ENCODE measurements at regions not wholly inside any gene's neighbourhood (a gene's known extent, or its start where the extent isn't known, plus 50 kb on each side); places are given as distances from the start of the nearest gene placed in this dataset.
"Not testable (repeated sequence)": the region's sequence is repeated elsewhere in the genome, so short reads cannot be mapped to it uniquely, and the experiment has no call there.

GRCh38 chr1:163477276-163477830, 155.6 kb downstream of the NUF2 start:
- DNase-seq = no peak

GRCh38 chr1:163498391-163499330, 176.9 kb downstream of the NUF2 start:
- not testable (repeated sequence) for DNase-seq

GRCh38 chr1:163504331-163504978, 182.7 kb downstream of the NUF2 start:
- DNase-seq = no peak

- no peak for DNase-seq
Measured at GRCh38 chr1:163509114-163509513, 187.4 kb downstream of the NUF2 start.

- DNase-seq = no peak
Measured at GRCh38 chr1:163512349-163512989, 190.7 kb downstream of the NUF2 start.

GRCh38 chr1:163523375-163524029, 201.7 kb downstream of the NUF2 start:
- no peak for DNase-seq

- no peak for DNase-seq
Measured at GRCh38 chr1:163528710-163529348, 207.1 kb downstream of the NUF2 start.

GRCh38 chr1:163531345-163531744, 209.6 kb downstream of the NUF2 start:
- no peak for DNase-seq

GRCh38 chr1:163535401-163535800, 213.6 kb downstream of the NUF2 start:
- no peak for DNase-seq

GRCh38 chr1:163535807-163536206, 214.1 kb downstream of the NUF2 start:
- DNase-seq = no peak

GRCh38 chr1:163537809-163538208, 216.1 kb downstream of the NUF2 start:
- DNase-seq = no peak

GRCh38 chr1:163538667-163539066, 216.9 kb downstream of the NUF2 start:
- no peak for DNase-seq

- no peak for DNase-seq
Measured at GRCh38 chr1:163540727-163541126, 219.0 kb downstream of the NUF2 start.

- no peak for DNase-seq
Measured at GRCh38 chr1:163544441-163544840, 222.7 kb downstream of the NUF2 start.

- DNase-seq = no peak
Measured at GRCh38 chr1:163558162-163558561, 236.4 kb downstream of the NUF2 start.

GRCh38 chr1:163561580-163562295, 240.0 kb downstream of the NUF2 start:
- DNase-seq = no peak

GRCh38 chr1:163562355-163562754, 240.6 kb downstream of the NUF2 start:
- DNase-seq = no peak

- DNase-seq = no peak
Measured at GRCh38 chr1:163565166-163565565, 243.4 kb downstream of the NUF2 start.

GRCh38 chr1:163570071-163570470, 248.3 kb downstream of the NUF2 start:
- DNase-seq = no peak

- no peak for DNase-seq
Measured at GRCh38 chr1:163571950-163572349, 250.2 kb downstream of the NUF2 start.

- DNase-seq = no peak
Measured at GRCh38 chr1:163574119-163574518, 252.4 kb downstream of the NUF2 start.

- DNase-seq = no peak
Measured at GRCh38 chr1:163580926-163581325, 259.2 kb downstream of the NUF2 start.

All from islet precursor cell (in vitro differentiated cells).